Skeletal muscle tissue (tissue), 3 donors: ENCODE measurements at regions not wholly inside any gene's neighbourhood (a gene's known extent, or its start where the extent isn't known, plus 50 kb on each side); places are given as distances from the start of the nearest gene placed in this dataset.

Experiments used
- H3K27ac ChIP-seq: one replicate; pipeline ENCODE4 v1.7.0; 2013; ENCODE audit warnings: mild to moderate bottlenecking, low read depth, low read length, inconsistent platforms
- H3K27me3 ChIP-seq, 3 donors: one replicate each; pipeline ENCODE4 v1.7.0; 2013; ENCODE audit warnings: low read length in 3 of 3; ENCODE audit not compliant: control insufficient read depth in 3 of 3, insufficient read depth in 3 of 3
- H3K36me3 ChIP-seq, 3 donors: one replicate each; pipeline ENCODE4 v1.7.0; 2013; ENCODE audit warnings: low read length in 3 of 3; ENCODE audit not compliant: control insufficient read depth in 3 of 3, insufficient read depth in 3 of 3
- H3K4me1 ChIP-seq, 3 donors: one replicate each; pipeline ENCODE4 v1.7.0; 2013; ENCODE audit warnings: low read length in 3 of 3, mild to moderate bottlenecking in 3 of 3; ENCODE audit not compliant: control insufficient read depth in 3 of 3, insufficient read depth in 3 of 3
- H3K4me3 ChIP-seq, 3 donors: one replicate each; pipeline ENCODE4 v1.7.0; 2013; ENCODE audit warnings: low read length in 3 of 3
- H3K9ac ChIP-seq, 3 donors: one replicate each; pipeline ENCODE4 v1.7.0; 2013; ENCODE audit warnings: low read length in 3 of 3, mild to moderate bottlenecking in 3 of 3, moderate library complexity in 2 of 3, low read depth in 1 of 3
- H3K9me3 ChIP-seq, 3 donors: one replicate each; pipeline ENCODE4 v1.7.0; 2013; ENCODE audit warnings: low read length in 3 of 3; ENCODE audit not compliant: control insufficient read depth in 3 of 3
- donor health status: Osteomylitis.

DNA sequence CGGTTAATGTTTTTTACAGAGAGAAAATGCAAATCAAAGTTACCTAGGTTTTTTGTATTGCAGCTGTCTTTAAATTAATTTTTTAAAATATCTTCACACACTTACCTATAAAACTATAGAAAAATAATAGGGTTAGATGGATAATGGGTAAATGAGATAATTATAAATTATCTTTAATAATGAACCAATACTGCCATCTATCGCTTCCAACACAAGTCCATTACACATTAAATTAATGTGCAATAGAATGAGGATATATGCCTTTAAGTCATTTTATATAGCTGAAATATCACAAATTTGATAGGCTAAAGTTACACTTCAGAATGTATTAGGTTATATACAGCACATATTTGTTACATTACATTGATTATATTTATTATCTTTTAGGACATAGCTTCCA is 2212.8 kb downstream of the MRPL39 start:
- no peak overlapping the region for H3K4me3 ChIP-seq
- H3K27ac ChIP-seq = no peak overlapping the region
- H3K9ac ChIP-seq = no peak overlapping the region
- no peaks in the 10 kb centered on the region for H3K9me3 ChIP-seq
- H3K4me1 ChIP-seq = no peaks in the 10 kb centered on the region
- H3K27me3 ChIP-seq = no peaks in the 10 kb centered on the region
- H3K36me3 ChIP-seq = no peaks in the 10 kb centered on the region

DNA sequence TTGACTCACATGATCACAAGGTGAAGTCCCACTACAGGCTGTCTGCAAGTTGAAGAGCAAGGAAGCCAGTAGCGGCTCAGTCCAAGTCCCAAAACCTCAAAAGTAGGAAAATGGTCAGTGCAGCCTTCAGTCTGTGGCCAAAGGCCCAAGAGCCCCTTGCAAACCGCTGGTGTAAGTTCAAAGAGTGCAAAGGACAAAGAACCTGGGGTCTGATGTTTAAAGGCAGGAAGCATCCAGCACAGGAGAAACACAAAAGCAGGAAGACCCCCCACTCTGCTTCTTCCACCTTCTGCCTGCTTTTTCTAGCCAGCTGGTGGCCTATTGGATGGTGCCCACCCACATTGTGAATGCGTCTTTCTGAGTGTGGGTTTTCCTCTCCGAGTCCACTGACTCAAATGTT is 2222.6 kb downstream of the MRPL39 start:
- Histone ChIP-seq H3K9me3 (no peaks in the 10 kb centered on the region), H3K4me3 (no peak overlapping the region), H3K36me3 (no peaks in the 10 kb centered on the region), H3K4me1 (no peaks in the 10 kb centered on the region), H3K27ac (no peak overlapping the region), H3K9ac (no peak overlapping the region), H3K27me3 (no peaks in the 10 kb centered on the region)

DNA sequence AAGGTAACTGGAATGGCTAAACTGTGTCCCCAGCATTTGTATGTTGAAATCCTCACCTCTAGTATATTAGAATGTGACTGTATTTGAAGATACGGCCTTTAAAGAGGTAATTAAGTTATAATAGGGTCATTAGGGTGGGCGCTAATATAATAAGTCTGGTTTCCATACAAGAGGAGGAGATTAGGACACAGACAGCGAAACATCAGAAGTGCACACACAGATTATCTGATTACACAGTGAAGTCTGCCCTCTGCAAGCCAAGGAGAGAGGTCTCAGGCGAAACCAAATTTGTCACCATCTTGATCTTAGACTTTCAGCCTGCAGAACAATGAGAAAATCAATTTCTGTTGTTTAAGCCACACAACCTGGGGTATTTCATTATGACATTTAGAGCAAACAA is 2233.1 kb downstream of the MRPL39 start:
- Histone ChIP-seq H3K27ac (no peak overlapping the region), H3K36me3 (no peaks in the 10 kb centered on the region), H3K9me3 (no peaks in the 10 kb centered on the region), H3K9ac (no peak overlapping the region), H3K27me3 (no peaks in the 10 kb centered on the region), H3K4me1 (no peaks in the 10 kb centered on the region), H3K4me3 (no peak overlapping the region)

DNA sequence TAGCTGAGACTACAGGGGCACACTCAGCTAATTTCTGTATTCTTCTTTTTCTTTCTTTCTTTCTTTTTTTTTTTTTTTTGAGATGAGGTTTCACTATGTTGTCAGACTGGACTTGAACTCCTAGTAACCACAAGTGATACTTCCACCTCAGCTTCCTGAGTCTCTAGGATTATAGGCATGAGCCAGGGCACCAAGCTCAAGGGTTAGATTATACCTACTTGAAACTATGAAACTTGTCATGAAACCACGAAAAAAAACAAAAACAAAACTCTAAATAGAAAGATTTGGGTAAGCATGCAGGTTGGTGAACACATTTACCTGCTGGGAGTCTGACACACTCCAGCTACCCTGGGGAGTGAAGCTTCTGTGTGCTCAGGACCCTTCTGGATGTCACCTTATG is 2250.4 kb downstream of the MRPL39 start:
- no peak overlapping the region for H3K9ac ChIP-seq
- H3K4me3 ChIP-seq = no peak overlapping the region
- no peaks in the 10 kb centered on the region for H3K4me1 ChIP-seq
- no peaks in the 10 kb centered on the region for H3K27me3 ChIP-seq
- no peaks in the 10 kb centered on the region for H3K36me3 ChIP-seq
- no peak overlapping the region for H3K27ac ChIP-seq
- no peaks in the 10 kb centered on the region for H3K9me3 ChIP-seq

DNA sequence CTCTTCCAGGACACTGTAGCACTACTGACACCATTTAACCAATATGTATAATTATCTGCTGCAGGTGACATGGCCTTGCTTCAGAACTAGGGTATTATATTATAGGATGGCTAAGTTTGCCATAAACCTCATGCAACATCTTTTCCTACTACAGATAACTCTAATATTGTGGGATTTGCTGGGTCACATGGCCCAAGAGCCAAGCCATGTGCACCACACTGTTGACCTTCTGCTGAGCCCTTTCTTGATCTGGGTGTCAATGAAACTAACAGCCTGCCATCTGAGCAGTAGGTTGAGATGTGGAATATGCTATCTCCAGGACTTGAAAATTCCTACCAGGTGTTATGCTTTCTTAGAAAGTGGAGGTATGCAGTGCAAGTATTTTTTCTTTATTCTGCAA is 2291.1 kb downstream of the MRPL39 start:
- Histone ChIP-seq H3K36me3 (no peaks in the 10 kb centered on the region), H3K27ac (no peak overlapping the region), H3K27me3 (no peaks in the 10 kb centered on the region), H3K4me3 (no peak overlapping the region), H3K9ac (no peak overlapping the region), H3K9me3 (no peaks in the 10 kb centered on the region), H3K4me1 (no peaks in the 10 kb centered on the region)

DNA sequence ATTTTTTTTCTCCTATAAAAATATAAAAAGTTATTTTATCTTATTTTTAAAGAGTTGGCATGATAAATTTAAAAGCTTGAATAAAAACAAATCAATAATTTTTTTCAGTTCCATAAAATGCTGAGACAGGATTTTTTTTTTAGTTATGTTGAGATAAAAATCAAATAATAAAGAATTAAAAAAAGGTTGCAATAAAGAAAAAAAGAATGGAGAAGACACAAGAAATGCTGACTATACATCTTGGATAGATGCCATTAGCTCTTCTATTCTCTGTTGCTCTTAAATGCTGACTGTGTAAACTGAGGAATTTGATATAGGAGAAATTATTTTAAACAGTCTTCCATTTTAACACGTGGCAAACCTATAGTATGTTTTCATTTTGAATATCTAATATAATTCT is 2298.5 kb downstream of the MRPL39 start:
- no peaks in the 10 kb centered on the region for H3K4me1 ChIP-seq
- no peaks in the 10 kb centered on the region for H3K27me3 ChIP-seq
- no peak overlapping the region for H3K27ac ChIP-seq
- H3K36me3 ChIP-seq = no peaks in the 10 kb centered on the region
- no peak overlapping the region for H3K4me3 ChIP-seq
- no peaks in the 10 kb centered on the region for H3K9me3 ChIP-seq
- no peak overlapping the region for H3K9ac ChIP-seq

DNA sequence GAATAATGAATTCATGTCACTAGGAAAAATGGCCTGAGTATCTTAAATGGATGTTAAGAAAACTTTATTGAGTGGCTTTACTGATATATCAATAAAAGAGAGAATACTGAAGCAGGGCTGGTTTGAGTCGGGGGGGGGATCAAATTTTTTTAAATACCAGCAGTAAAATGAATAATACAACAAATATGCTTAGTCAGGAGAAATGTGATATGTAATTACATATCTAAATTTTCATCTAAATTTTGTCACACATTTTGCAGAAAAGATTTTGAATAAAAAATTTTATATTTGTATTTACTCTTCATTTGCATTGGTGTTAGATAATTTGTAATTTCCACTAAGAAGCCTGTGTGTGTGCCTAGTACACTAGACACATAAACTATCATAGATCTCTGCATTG is 2300.2 kb downstream of the MRPL39 start:
- no peak overlapping the region for H3K4me3 ChIP-seq
- no peaks in the 10 kb centered on the region for H3K36me3 ChIP-seq
- H3K27ac ChIP-seq = no peak overlapping the region
- H3K4me1 ChIP-seq = no peaks in the 10 kb centered on the region
- no peaks in the 10 kb centered on the region for H3K27me3 ChIP-seq
- no peaks in the 10 kb centered on the region for H3K9me3 ChIP-seq
- no peak overlapping the region for H3K9ac ChIP-seq

DNA sequence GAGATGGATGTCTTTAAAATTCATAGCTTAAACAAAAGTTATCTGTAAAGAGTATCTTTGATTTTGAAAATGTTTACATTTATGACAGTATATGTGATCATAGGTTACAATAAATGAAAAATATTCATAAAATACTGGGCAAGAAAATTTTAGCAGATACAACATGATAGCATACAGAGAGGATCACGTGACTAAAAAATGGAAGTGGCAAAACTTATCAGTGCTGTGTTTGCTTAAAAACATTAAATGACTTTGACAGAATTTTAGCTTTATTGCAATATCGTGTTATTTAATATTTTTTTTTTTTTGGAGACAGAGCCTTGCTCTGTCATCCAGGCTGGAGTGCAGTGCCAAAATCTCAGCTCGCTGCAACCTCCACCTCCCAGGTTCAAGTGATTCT is 2294.1 kb downstream of the NCAM2 start:
- Histone ChIP-seq H3K27me3 (no peaks in the 10 kb centered on the region), H3K4me1 (no peaks in the 10 kb centered on the region)

DNA sequence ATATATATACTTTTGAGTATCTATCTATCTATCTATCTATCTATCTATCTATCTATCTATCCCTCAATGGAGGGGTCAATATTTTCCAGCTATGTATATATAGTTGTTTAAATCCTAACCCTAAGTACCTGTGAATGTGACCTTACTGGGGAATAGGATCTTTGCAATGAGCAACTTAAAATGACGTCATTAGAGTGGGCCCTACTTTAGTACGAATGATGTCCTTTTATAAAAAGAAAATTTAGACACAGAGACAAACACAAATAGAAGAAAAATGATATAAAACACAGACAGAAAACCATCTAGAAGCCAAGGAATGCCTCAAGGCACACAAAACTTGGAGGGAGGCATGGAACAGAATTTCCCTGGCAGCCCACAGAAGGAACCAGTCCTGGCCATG is 2283.7 kb downstream of the NCAM2 start:
- H3K36me3 ChIP-seq = no peaks in the 10 kb centered on the region
- no peak overlapping the region for H3K4me3 ChIP-seq
- H3K27ac ChIP-seq = no peak overlapping the region
- no peaks in the 10 kb centered on the region for H3K4me1 ChIP-seq
- no peaks in the 10 kb centered on the region for H3K27me3 ChIP-seq
- H3K9me3 ChIP-seq = no peaks in the 10 kb centered on the region
- no peak overlapping the region for H3K9ac ChIP-seq

More for the DNA sequence above, 2294.1 kb downstream of the NCAM2 start:
- Histone ChIP-seq H3K36me3 (no peaks in the 10 kb centered on the region), H3K27ac (no peak overlapping the region), H3K4me3 (no peak overlapping the region), H3K9me3 (no peaks in the 10 kb centered on the region), H3K9ac (no peak overlapping the region)

DNA sequence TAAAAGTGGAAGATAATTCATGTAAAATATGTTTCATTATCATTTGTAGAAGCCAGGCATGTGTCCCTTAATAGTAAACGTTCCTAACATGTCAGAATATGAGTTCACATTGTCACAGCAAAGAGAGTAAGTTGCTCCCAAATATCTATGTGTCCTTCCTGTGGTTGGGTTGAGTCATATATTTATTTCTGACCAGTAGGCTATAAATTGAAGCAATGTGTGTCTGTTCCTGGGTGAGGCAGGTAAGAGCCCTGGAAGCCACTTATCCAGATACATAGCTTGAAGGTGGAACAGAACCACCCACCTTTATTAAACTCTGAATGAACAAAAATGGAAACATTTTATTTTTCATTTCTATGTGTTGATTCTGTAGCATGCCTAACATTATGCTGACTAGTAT is 2251.6 kb downstream of the NCAM2 start:
- H3K27ac ChIP-seq = no peak overlapping the region
- no peak overlapping the region for H3K4me3 ChIP-seq

DNA sequence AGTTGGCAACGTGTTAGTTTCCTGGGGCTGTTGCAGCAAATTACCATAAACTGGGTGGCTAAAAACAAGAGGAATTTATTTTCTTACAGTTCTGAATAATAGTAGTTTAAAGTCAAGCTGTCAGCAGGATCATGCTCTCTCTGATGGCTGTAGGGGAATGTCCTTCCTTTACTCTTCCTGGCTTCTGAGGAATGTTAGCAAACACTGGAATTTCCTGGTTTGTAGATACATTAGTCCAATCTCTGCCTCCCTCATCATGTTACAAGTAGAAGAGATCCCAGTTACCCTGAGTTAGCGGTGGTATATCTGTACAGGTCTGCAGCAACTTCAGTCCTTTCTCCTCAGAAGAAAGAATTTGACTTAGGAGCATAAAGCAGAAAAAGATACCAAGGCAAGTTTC is 2249.1 kb downstream of the NCAM2 start:
- Histone ChIP-seq H3K36me3 (no peaks in the 10 kb centered on the region), H3K27me3 (no peaks in the 10 kb centered on the region), H3K9ac (no peak overlapping the region), H3K4me1 (no peaks in the 10 kb centered on the region), H3K9me3 (no peaks in the 10 kb centered on the region), H3K4me3 (no peak overlapping the region), H3K27ac (no peak overlapping the region)

More for the DNA sequence above, 2251.6 kb downstream of the NCAM2 start:
- Histone ChIP-seq H3K36me3 (no peaks in the 10 kb centered on the region), H3K9ac (no peak overlapping the region), H3K27me3 (no peaks in the 10 kb centered on the region), H3K4me1 (no peaks in the 10 kb centered on the region), H3K9me3 (no peaks in the 10 kb centered on the region)
